A549 (cell line): ENCODE measurements at regions not wholly inside any gene's neighbourhood (a gene's known extent, or its start where the extent isn't known, plus 50 kb on each side); places are given as distances from the start of the nearest gene placed in this dataset.

Experiments used
- ATAC-seq, 2 experiments: fragments of 200-7000 bp in 1 of 2; fragments of >200 bp in 1 of 2; cut with Nextera tagmentation in 1 of 2; cut with Tn5 transposase in 1 of 2; 3 replicates each; pipeline versions ENCODE4 v1.8.0 to v1.9.1; 2018 to 2020; ENCODE audit warnings: mild to moderate bottlenecking in 1 of 2, moderate library complexity in 1 of 2
- CTCF ChIA-PET: fragments of 300-600 bp; sonication (Branson Sonifier 250); formaldehyde crosslinking; extraction: SDS; loops from one replicate; lab custom pipeline; 2021; ENCODE audit warnings: antibody characterized with exemption, inconsistent platforms; lab: Yijun Ruan, JAX
- POLR2A ChIA-PET: fragments of 350-600 bp; formaldehyde crosslinking; extraction: SDS; loops from one replicate; lab custom pipeline; 2021; ENCODE audit warnings: antibody characterized with exemption, inconsistent platforms; lab: Yijun Ruan, JAX
- DNase-seq, 2 experiments: peaks; one replicate each; pipeline versions ENCODE4 v3.0.0 to v3.0.0-alpha.2; 2011 to 2016; ENCODE audit warnings: low read depth in 1 of 2, low spot score in 1 of 2
- FAIRE-seq: peaks from 2 replicates; lab custom pipeline; 2011; peaks lifted over from hg19 to GRCh38; lab: Jason Lieb, UNC
- H3K27ac ChIP-seq, 2 experiments: fragments of >200 bp; sonication (Bioruptor Twin); formaldehyde crosslinking; 3 replicates each; pipeline ENCODE4 v1.5.1; 2016 to 2017
- H3K4me1 ChIP-seq: fragments of >200 bp; sonication (Bioruptor Twin); formaldehyde crosslinking; 3 replicates; pipeline ENCODE4 v1.6.1; 2016
- H3K4me2 ChIP-seq: fragments of >200 bp; sonication (Bioruptor Twin); formaldehyde crosslinking; 3 replicates; pipeline ENCODE4 v1.6.1; 2016
- H3K4me3 ChIP-seq: fragments of >200 bp; sonication (Bioruptor Twin); formaldehyde crosslinking; 3 replicates; pipeline ENCODE4 v1.5.1; 2016
- H3K9me3 ChIP-seq: fragments of >200 bp; sonication (Bioruptor Twin); formaldehyde crosslinking; 3 replicates; pipeline ENCODE4 v1.6.1; 2016
- BHLHE40 ChIP-seq: IDR thresholded peaks from 2 replicates; pipeline ENCODE4 v1.6.1; 2012; ENCODE audit warnings: low read depth, low read length, inconsistent platforms
- ELK1 ChIP-seq: fragments of 150-350 bp; IDR thresholded peaks from 2 replicates; pipeline ENCODE4 v1.6.1; 2014; ENCODE audit warnings: low read depth, mild to moderate bottlenecking, low read length
- EP300 ChIP-seq, 2 experiments: fragments of >200 bp; sonication (Bioruptor Twin); formaldehyde crosslinking; IDR thresholded peaks; 2 replicates in 1 of 2; 3 replicates in 1 of 2; pipeline ENCODE4 v1.6.1; 2016 to 2017
- FOSB ChIP-seq: fragments of 250-450 bp; sonication (Bioruptor Pico); IDR thresholded peaks from 2 replicates; pipeline ENCODE4 v1.5.0; 2020; ENCODE audit warnings: mild to moderate bottlenecking, moderate library complexity
- FOXS1 ChIP-seq: fragments of 250-450 bp; sonication (Bioruptor Pico); IDR thresholded peaks from 2 replicates; pipeline ENCODE4 v1.5.0; 2020; ENCODE audit warnings: mild to moderate bottlenecking, moderate library complexity
- HDAC2 ChIP-seq: fragments of 200-600 bp; sonication (generic); IDR thresholded peaks from 2 replicates; pipeline ENCODE4 v1.6.1; 2016
- HEYL ChIP-seq: fragments of 250-450 bp; sonication (Bioruptor Pico); IDR thresholded peaks from 2 replicates; pipeline ENCODE4 v1.8.0; 2021; ENCODE audit warnings: mild to moderate bottlenecking, moderate library complexity
- NR3C1 ChIP-seq: fragments of >200 bp; sonication (Bioruptor Twin); formaldehyde crosslinking; IDR thresholded peaks from 3 replicates; pipeline ENCODE4 v1.6.1; 2017
- SMC3 ChIP-seq: fragments of >200 bp; sonication (Bioruptor Twin); formaldehyde crosslinking; IDR thresholded peaks from 3 replicates; pipeline ENCODE4 v1.6.1; 2018; ENCODE audit warnings: inconsistent platforms
- SREBF2 ChIP-seq: fragments of 450-650 bp; IDR thresholded peaks from 2 replicates; pipeline ENCODE4 v1.6.1; 2014; ENCODE audit warnings: mild to moderate bottlenecking, moderate library complexity
- WGBS: methylation state at CpG from one replicate; pipeline ENCODE4 v1.1.6; 2017; ENCODE audit errors: missing lambda C conversion rate; 5-methylcytosine and 5-hydroxymethylcytosine counted together
- TF ChIP-seq, protein P1 (sequence below): IDR thresholded peaks from 2 replicates; pipeline ENCODE4 v1.6.1; 2012; ENCODE audit warnings: low read depth, borderline replicate concordance
- TF ChIP-seq, protein P2 (sequence below): fragments of >200 bp; sonication (Bioruptor Twin); formaldehyde crosslinking; IDR thresholded peaks from 3 replicates; pipeline ENCODE4 v1.6.1; 2016
- TF ChIP-seq, protein P3 (sequence below): IDR thresholded peaks from 2 replicates; pipeline ENCODE4 v1.6.1; 2012

DNA sequence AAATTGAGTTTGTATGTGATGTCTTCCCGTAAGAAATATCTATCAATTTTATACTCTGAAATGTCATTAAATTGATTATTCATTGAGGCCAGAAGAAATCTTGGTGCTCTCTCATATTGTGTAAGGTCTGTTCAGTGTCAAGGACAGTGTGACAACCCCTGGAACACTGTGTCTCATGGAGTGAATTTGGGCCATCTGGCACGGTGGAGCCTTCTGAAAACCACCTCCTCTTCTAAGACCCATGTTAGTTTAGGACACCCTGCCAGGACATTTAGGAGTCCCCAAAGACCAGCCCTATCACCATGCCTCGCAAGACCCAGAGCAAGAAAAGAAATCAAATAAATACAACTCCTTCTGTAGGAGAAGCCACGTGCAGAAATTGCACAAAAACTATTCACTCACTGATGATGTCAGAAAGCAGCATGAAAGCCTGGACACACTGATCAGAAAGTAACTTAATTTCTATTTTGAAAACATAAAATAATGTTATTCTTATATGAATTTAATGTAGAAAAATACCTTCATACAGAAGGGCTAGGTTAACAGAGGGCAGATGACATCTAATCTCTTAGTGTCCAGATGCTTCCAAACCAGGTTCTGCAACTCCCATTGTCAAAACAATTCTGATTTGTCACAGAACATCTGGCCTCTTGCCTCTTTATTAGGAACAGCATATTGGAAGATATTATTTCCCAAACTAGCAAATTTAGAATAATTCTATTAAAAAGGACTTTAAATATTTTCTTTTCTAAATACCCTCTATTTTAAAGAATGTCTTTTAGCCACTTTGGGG lies 298.8 kb downstream of the NR2F1-AS1 start:
- no peaks in the 10 kb centered on the region for H3K4me1 ChIP-seq
- CTCF ChIA-PET, result no interaction called here
- FAIRE-seq, result no peak
- peaks cover 16% of the 10 kb centered on the region for H3K9me3 ChIP-seq
- H3K27ac ChIP-seq, result no peak overlapping the region
- POLR2A ChIA-PET, result no interaction called here
- WGBS, result 79% methylated on average over 4 of the region's 4 CpGs
- TF ChIP-seq HDAC2, result no peak
- no peak for TF ChIP-seq NR3C1
- H3K4me3 ChIP-seq, result no peak overlapping the region
- H3K4me2 ChIP-seq, result no peak overlapping the region
- no peak for ATAC-seq
- DNase-seq, result no peak

GRCh38 chr5:93280518-93280917 lies 300.5 kb downstream of the NR2F1-AS1 start:
- POLR2A ChIA-PET, result no interaction called here
- Histone ChIP-seq H3K27ac (no peak overlapping the region), H3K9me3 (peaks cover 3% of the 10 kb centered on the region; the same call in 1 of the 3 replicates), H3K4me2 (no peak overlapping the region), H3K4me1 (no peaks in the 10 kb centered on the region), H3K4me3 (no peak overlapping the region)
- ATAC-seq (no peak), DNase-seq (no peak), FAIRE-seq (no peak)
- CTCF ChIA-PET, result interaction anchor here (1.4 kb wide), 1 partner anchor 188 kb away, joined by 3 read pairs; no protein-coding TSS in a partner anchor
- 74% methylated on average over 3 of the region's 3 CpGs for WGBS
- TF ChIP-seq, protein P1, sequence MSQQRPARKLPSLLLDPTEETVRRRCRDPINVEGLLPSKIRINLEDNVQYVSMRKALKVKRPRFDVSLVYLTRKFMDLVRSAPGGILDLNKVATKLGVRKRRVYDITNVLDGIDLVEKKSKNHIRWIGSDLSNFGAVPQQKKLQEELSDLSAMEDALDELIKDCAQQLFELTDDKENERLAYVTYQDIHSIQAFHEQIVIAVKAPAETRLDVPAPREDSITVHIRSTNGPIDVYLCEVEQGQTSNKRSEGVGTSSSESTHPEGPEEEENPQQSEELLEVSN, result no peak
- TF ChIP-seq HDAC2 (no peak), BHLHE40 (no peak), EP300 (IDR thresholded peaks at IDR 0.05) (no peak), FOSB (CRISPR knock-in tag) (no peak)
- TF ChIP-seq, protein P2, sequence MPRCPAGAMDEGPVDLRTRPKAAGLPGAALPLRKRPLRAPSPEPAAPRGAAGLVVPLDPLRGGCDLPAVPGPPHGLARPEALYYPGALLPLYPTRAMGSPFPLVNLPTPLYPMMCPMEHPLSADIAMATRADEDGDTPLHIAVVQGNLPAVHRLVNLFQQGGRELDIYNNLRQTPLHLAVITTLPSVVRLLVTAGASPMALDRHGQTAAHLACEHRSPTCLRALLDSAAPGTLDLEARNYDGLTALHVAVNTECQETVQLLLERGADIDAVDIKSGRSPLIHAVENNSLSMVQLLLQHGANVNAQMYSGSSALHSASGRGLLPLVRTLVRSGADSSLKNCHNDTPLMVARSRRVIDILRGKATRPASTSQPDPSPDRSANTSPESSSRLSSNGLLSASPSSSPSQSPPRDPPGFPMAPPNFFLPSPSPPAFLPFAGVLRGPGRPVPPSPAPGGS, result no peak

DNA sequence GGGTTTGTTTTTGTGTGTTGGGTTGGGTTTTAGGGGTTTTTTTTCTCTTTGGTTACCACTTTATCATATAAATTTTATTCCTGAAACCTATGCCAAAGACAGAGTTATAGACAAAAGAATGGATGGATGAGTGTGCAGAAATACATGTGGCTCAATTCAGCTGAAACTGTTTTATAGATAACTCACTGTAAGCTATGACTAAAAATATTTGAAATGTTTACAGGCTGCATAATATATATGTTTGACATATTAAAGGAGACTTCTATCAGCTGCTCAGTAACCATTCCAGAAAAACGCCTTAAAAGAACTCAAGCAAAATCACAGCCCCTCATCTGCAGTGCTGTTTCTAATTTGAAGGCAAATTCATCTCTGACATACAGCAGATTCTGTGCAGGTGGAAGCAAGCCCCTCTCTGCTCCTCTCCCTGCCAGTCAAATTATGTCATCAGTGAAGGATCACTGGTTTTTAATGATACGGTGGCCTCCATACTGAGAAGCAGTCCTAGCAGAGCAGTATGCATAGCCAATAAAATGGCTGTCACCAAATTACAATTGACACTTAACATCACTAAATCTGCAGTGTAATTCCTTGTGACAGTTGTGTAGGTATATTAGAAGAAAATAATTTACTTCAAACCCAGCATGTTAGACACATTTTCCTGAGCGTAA lies 301.6 kb downstream of the NR2F1-AS1 start:
- DNase-seq (no peak), ATAC-seq (no peak)
- no peak overlapping the region for H3K4me2 ChIP-seq
- no peak overlapping the region for H3K4me3 ChIP-seq
- 0 out of 3 replicates have a peak, but pooled peaks cover 2% of the 10 kb centered on the region for H3K9me3 ChIP-seq
- TF ChIP-seq HEYL (CRISPR knock-in tag), result no peak
- no peak for TF ChIP-seq SMC3
- no peak for TF ChIP-seq BHLHE40
- TF ChIP-seq, protein P2, result no peak
- TF ChIP-seq, protein P3, sequence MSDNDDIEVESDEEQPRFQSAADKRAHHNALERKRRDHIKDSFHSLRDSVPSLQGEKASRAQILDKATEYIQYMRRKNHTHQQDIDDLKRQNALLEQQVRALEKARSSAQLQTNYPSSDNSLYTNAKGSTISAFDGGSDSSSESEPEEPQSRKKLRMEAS, result no peak
- TF ChIP-seq, all 56 proteins: peak for 0
- WGBS, result 74% methylated on average over 3 of the region's 3 CpGs
- Histone ChIP-seq H3K27ac (no peak overlapping the region), H3K4me1 (no peaks in the 10 kb centered on the region)
- ChIA-PET POLR2A (no interaction called here), CTCF (no interaction called here)
- no peak for FAIRE-seq

DNA sequence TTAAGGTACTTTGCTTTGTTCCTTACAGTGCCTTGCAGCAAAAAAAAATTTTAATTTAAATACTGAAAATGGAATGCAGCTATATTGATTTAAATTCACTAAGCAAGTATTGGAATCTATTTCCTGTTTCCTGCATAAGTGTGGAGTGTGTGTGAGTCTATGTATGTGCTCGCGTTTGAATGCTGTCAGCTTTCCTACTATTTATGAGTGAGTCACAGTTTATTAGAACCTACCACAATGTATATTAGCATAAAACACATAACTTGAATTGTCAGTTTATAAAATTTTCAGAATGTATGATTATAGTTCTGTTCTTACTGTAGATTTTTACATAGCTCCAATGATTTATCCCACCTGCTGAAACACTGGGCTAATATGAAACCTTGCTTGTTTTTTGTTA lies 302.1 kb downstream of the NR2F1-AS1 start:
- TF ChIP-seq ELK1 (no peak), SREBF2 (no peak), FOXS1 (CRISPR knock-in tag) (no peak)
- FAIRE-seq (no peak), DNase-seq (no peak), ATAC-seq (no peak)
- 81% methylated on average over 2 of the region's 2 CpGs for WGBS
- H3K9me3 ChIP-seq, result no peaks in the 10 kb centered on the region
- H3K4me1 ChIP-seq, result no peaks in the 10 kb centered on the region
- no peak overlapping the region for H3K4me3 ChIP-seq
- no peak overlapping the region for H3K4me2 ChIP-seq
- no peak overlapping the region for H3K27ac ChIP-seq
- ChIA-PET POLR2A (no interaction called here), CTCF (no interaction called here)
